ENCODE measurements at regions not wholly inside any gene's neighbourhood (a gene's known extent, or its start where the extent isn't known, plus 50 kb on each side); places are given as distances from the start of the nearest gene placed in this dataset.
A peak's percentile ranks its signal among the peaks of the same experiment; 100 is the strongest.

GRCh38 chr13:108156749-108157148 lies 58.6 kb downstream of the LIG4 start:
- DNase-seq, result no peak

DNA sequence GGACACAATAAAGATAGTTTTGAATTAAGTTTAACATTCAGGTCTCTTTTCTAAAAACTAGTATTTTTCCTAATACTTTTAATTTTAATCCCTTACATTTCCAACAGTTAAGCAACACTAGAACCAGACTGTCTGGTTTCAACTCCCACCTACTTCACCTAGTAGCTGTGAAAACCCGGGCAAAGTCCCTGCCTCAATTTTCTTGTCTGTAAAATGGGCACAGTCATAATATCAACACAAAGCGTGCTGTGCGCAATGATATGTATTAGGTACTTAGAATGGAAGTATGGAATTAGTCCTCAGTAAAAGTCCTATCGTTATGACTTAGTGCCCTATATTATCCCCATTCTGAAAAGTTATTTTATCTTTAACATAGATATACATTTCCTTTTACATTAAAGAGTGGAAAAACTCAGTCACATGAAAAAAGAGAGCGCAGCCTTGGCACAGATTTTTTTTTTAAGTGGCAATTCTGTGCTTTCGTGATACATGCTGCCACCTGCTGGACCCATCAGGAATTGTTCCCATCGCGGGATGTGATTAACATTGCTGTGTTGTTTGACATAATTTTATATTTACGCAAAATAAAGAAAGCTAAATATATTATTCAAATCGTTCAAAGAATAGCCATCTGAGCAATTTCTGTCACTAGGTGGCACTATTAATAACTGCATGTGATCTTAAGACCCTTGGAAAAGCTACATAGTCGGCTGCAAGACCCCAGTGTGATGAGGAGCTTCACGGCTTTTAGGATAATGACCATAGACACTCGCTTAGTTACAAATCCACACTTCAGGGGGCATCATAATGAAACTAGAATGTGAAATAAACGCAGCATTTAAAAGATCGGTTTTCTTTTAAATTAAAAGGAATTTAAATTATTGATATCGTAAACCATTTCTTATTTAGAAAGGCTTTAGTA lies 59.9 kb downstream of the LIG4 start:
- peak; percentile 12 for DNase-seq

- no peak for DNase-seq
Measured at GRCh38 chr13:108154421-108154858, 60.9 kb downstream of the LIG4 start.

GRCh38 chr13:108146642-108147041 lies 68.7 kb downstream of the LIG4 start:
- no peak for DNase-seq

DNA sequence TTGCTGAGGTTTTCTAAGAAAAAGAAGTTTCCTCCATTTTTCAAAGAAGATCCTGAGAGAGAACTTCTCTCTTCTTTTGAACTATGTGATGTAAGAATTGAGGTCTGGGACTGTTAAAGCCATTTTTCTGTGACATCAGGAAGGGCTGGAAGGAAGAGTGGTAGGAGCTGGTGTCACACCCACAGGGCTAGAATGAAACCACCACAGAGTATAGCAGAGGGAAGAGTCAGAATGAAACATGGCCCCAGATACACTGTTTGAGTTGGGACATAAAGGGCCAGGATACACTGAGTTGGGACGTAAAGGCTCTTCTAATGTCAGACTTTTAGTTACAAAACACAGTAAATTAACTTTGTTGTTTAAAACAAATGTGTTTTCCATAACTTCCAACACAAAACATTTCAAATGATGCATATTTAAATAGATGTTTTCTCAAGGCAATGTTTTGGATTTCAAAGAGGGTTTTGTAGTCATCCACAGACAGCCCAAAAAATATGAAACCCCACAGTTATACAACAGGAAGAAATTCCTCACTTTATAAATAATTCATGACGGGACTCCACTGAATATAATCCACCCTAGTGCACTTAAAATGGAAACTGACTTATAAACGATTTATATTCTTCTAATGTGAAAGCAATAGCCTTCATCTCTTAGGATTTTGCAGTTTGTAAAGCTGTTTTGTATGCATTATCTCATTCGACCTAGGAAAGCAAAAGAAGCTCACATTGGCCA lies 72.5 kb downstream of the LIG4 start:
- no peak for DNase-seq

DNA sequence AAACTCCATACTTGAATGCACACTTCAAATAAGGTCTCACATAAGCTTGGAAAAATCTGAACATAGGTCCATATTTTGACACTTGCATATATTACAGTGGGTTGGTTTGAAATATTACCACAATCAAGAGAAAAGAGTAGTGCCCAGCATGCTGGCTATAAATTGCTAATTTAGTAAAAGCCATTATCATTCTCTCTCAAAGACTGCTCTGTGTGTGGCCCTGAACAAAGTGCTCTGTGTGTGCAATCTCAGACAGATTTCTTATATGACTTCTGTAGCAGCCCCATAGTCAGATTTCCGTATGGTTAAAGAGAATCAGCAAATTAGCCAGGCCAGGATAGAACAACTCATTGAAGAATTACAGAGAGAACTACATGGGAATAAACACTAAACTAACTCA lies 78.2 kb downstream of the LIG4 start:
- DNase-seq, result no peak

GRCh38 chr13:108127406-108127805 lies 87.9 kb downstream of the LIG4 start:
- DNase-seq, result no peak

GRCh38 chr13:108126056-108126455 lies 89.3 kb downstream of the LIG4 start:
- DNase-seq, result no peak

GRCh38 chr13:108121406-108121805 lies 93.9 kb downstream of the LIG4 start:
- no peak for DNase-seq

- no peak for DNase-seq
Measured at GRCh38 chr13:108120856-108121255, 94.5 kb downstream of the LIG4 start.

DNA sequence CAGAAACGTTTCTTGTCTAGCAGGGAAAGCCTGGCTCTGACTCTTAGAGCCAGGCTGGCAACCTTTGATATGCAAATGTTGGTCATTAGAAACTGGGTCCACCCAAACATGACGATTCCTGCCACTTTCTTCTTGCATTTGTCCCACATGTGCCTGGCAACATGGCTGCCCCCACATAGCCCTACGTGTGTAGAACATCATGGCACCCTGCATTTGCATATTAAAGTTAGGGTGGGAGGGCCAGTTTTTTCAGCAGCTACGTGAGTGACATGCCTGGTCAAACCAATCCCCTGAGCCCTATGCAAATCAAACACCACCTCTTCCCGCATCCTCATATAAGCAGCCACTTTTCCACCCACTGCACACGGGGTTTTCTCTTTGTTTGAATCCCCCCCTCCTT lies 95.0 kb downstream of the LIG4 start:
- no peak for DNase-seq

GRCh38 chr13:108115738-108116137 lies 99.6 kb downstream of the LIG4 start:
- no peak for DNase-seq

DNA sequence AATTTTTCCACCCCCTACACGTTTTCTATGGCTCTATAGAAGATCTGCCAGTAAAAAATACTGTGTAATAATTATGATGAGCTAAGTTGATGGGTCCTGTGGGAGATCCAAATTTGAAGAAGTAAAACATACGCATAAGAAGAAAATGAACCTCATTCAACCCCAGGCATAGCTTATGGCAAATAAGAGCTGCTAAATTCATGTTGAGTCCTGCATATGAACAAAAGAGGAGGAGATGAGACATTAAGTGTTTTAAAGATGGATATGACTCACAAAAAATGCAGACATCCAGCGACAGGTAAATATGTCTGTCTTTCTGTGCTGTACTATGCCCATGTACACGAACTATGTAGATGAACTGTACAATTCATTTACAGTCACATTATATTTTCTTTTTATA lies 101.9 kb downstream of the LIG4 start:
- DNase-seq, result no peak

DNA sequence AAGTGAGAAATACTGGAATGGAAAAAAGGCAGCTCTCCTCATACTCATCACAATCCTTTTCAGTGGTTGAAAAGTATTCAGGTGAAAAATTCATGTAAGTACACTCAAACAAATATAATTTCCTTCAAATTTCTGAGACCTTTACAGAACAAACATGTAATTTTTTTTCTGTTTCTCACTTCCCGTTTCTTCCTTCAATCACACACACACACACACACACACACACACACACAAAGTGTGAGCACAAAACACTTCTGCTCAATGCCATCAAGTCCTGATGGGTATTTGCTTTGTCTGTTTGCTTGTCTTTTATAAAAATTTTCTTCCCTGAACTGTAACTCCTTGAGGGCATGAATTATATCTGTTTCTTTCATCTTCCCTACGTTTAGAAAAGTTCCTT lies 110.6 kb downstream of the LIG4 start:
- DNase-seq, result no peak

DNA sequence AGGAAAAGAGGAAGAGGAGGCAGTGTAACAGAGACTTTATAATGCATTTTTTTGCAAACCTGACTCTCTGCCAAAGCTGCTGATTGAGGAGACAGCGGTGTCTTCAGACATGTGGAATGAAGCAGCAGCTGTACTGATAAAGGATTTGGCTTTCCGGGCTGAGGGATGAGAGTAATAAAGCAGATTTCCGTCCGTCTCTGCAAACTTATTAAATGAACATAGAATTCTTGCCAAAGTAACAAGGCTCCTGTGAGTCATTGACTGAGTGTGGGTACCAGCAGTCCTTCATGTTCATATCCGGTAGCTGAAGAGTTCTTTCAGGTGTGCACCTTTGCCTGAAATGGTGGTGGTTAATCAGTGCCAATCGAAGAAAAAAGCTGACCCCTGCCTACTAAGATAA lies 112.6 kb downstream of the LIG4 start:
- no peak for DNase-seq

- no peak for DNase-seq
Measured at GRCh38 chr13:108096301-108096915, 118.9 kb downstream of the LIG4 start.

DNA sequence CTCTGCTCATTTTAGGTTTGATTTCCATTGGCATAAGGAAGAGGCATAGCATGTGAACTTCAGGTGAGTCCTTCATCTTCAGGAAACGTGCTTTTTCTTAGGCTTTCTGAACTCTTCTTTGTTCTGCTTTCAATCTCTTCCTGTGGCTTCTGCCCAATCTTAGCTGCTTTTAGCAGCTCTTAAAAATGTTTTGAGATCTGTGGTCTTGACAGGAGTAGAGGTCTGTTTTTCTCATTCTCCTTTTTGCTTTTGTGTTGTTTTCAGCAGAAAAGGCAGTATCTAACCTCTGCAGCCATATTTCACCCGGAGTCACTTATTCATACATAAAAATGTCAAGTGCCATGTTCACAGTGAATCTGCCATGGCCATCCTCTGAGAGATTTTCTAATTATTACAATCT lies 120.3 kb downstream of the LIG4 start:
- DNase-seq, result no peak

DNA sequence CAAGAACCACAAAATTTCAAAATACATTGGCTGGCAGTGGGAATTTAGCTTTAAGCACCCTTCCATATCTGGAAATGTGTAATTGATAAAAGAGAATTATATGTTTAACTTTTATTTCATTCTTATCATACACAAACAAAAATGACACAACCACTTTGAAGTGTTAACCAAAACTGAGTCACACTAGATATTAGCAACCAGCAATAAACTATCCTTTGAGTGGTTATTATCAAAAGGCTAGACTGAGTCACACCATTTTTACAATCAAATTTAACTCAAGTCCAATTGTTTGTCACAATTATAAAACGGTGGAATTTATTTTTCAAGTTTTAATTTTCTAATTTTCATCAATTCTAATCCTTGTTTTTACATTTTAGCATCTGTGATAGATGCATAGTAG lies 121.7 kb downstream of the LIG4 start:
- DNase-seq, result no peak

- no peak for DNase-seq
Measured at GRCh38 chr13:108087810-108088209, 127.5 kb downstream of the LIG4 start.

- DNase-seq, result no peak
Measured at GRCh38 chr13:108086678-108087077, 128.7 kb downstream of the LIG4 start.

DNA sequence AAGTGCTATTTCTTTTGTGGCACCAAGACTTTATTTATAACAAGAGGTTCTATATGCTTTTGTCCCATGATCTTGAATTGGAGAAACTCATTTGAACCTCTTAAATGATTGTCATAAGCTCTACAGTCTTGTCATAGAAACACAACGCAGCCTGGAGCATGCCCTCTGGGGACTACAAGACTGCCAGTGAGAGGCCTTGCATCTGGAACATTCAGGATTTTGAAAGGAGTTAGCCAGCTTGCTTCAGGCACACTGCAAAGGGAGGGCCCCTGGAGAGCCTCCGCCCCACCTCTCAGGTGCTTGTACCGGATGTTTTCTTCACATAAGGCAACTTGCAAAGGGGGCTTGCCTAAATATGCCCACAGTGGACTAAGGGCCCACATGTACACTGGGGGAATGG lies 130.5 kb downstream of the LIG4 start:
- DNase-seq, result no peak

- DNase-seq, result no peak
Measured at GRCh38 chr13:108083056-108083455, 132.3 kb downstream of the LIG4 start.

GRCh38 chr13:108082481-108082880 lies 132.9 kb downstream of the LIG4 start:
- DNase-seq, result no peak

- no peak for DNase-seq
Measured at GRCh38 chr13:108077284-108077683, 138.1 kb downstream of the LIG4 start.
